Neural cell (in vitro differentiated cells): ENCODE measurements at regions not wholly inside any gene's neighbourhood (a gene's known extent, or its start where the extent isn't known, plus 50 kb on each side); places are given as distances from the start of the nearest gene placed in this dataset.

Experiments
- EP300 ChIP-seq: fragments of 450-650 bp; conservative IDR thresholded peaks from 2 replicates; pipeline ENCODE4 v1.6.1; 2014; ENCODE audit warnings: antibody characterized with exemption, mild to moderate bottlenecking, moderate library complexity; ENCODE audit not compliant: poor library complexity, severe bottlenecking
- EZH2 ChIP-seq: fragments of 200-600, 300-800 bp; shearing (Covaris generic), sonication (generic); IDR thresholded peaks from 2 replicates; pipeline ENCODE4 v1.6.1; 2014; ENCODE audit warnings: antibody characterized with exemption, low read length, borderline replicate concordance, mild to moderate bottlenecking; ENCODE audit not compliant: insufficient read depth, poor library complexity, severe bottlenecking
- MXI1 ChIP-seq: fragments of 450-650 bp; conservative IDR thresholded peaks from 2 replicates; pipeline ENCODE4 v1.6.1; 2014; ENCODE audit warnings: antibody characterized with exemption, mild to moderate bottlenecking; ENCODE audit not compliant: poor library complexity, severe bottlenecking
- POLR2AphosphoS5 ChIP-seq: IDR thresholded peaks from 2 replicates; pipeline ENCODE4 v1.6.1; 2012
- RAD21 ChIP-seq: fragments of 450-650 bp; conservative IDR thresholded peaks from 2 replicates; pipeline ENCODE4 v1.6.1; 2014; ENCODE audit warnings: antibody characterized with exemption, mild to moderate bottlenecking, moderate library complexity
- TF ChIP-seq, protein P1 (sequence below): fragments of 450-650 bp; IDR thresholded peaks from 2 replicates; pipeline ENCODE4 v1.5.1; 2014; ENCODE audit warnings: antibody characterized with exemption, mild to moderate bottlenecking, moderate library complexity; ENCODE audit not compliant: poor library complexity, severe bottlenecking

DNA sequence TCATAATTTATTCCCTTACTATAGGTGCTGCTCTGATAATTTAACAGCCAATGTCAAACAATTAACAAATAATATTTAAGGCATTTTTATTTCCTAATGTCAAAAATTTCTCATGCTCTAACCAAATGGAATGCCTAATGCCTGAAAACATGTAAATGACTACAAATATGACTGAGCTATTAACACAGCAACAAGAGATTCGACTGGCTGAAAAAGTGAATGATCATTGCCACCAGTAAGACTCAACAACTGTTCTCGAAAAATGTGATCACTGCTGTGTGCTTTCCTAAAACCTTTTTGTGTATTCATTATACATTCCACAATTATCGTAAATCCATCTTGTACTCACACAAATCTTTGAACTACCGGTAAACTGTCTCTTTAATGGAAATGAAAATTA lies 118.7 kb downstream of the NPY start:
- no peak for TF ChIP-seq RAD21
- TF ChIP-seq, protein P1, sequence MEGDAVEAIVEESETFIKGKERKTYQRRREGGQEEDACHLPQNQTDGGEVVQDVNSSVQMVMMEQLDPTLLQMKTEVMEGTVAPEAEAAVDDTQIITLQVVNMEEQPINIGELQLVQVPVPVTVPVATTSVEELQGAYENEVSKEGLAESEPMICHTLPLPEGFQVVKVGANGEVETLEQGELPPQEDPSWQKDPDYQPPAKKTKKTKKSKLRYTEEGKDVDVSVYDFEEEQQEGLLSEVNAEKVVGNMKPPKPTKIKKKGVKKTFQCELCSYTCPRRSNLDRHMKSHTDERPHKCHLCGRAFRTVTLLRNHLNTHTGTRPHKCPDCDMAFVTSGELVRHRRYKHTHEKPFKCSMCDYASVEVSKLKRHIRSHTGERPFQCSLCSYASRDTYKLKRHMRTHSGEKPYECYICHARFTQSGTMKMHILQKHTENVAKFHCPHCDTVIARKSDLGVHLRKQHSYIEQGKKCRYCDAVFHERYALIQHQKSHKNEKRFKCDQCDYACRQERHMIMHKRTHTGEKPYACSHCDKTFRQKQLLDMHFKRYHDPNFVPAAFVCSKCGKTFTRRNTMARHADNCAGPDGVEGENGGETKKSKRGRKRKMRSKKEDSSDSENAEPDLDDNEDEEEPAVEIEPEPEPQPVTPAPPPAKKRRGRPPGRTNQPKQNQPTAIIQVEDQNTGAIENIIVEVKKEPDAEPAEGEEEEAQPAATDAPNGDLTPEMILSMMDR = no peak
- no peak for TF ChIP-seq EZH2
- TF ChIP-seq EP300 = no peak
- TF ChIP-seq POLR2AphosphoS5 = no peak
- TF ChIP-seq MXI1 = no peak
